WTC11 (cell line): ENCODE measurements at regions not wholly inside any gene's neighbourhood (a gene's known extent, or its start where the extent isn't known, plus 50 kb on each side); places are given as distances from the start of the nearest gene placed in this dataset.

Source experiments
- ATAC-seq: fragments of 200-7000 bp; cut with Tn5 transposase; 2 replicates; pipeline ENCODE4 v1.10.0; 2021; ENCODE audit warnings: mild to moderate bottlenecking, moderate library complexity
- CTCF ChIA-PET: fragments of 300-600 bp; sonication (Branson Sonifier 250); formaldehyde crosslinking; loops from one replicate; lab custom pipeline; 2021; ENCODE audit warnings: antibody characterized with exemption; lab: Charles Lee
- POLR2A ChIA-PET: fragments of 350-600 bp; sonication (Branson Sonifier 250); formaldehyde crosslinking; loops from one replicate; lab custom pipeline; 2021; ENCODE audit warnings: antibody characterized with exemption; lab: Charles Lee
- DNase-seq: peaks from one replicate; pipeline ENCODE4 v3.0.0; 2021; ENCODE audit warnings: low spot score
- H3K27ac Mint-ChIP-seq: 2 replicates; pipeline ENCODE4 v1.8.0; 2021; ENCODE audit warnings: mixed read lengths
- H3K27me3 Mint-ChIP-seq: 2 replicates; pipeline ENCODE4 v1.8.0; 2021; ENCODE audit warnings: low read depth, mild to moderate bottlenecking, moderate library complexity, mixed read lengths
- H3K36me3 Mint-ChIP-seq: 2 replicates; pipeline ENCODE4 v1.8.0; 2021; ENCODE audit warnings: mixed read lengths
- H3K4me1 Mint-ChIP-seq: 2 replicates; pipeline ENCODE4 v1.8.0; 2022; ENCODE audit warnings: mixed read lengths
- H3K4me3 Mint-ChIP-seq: 2 replicates; pipeline ENCODE4 v1.8.0; 2021; ENCODE audit warnings: mild to moderate bottlenecking, moderate library complexity, mixed read lengths
- H3K9me3 Mint-ChIP-seq: 2 replicates; pipeline ENCODE4 v1.8.0; 2021; ENCODE audit warnings: mixed read lengths
- ATF3 ChIP-seq: sonication (generic); formaldehyde crosslinking; conservative IDR thresholded peaks from 2 replicates; pipeline ENCODE4 v1.8.1; 2022; ENCODE audit warnings: mild to moderate bottlenecking, missing genetic modification reagents
- CDX4 ChIP-seq: fragments of 250-450 bp; sonication (Bioruptor Pico); IDR thresholded peaks from 2 replicates; pipeline ENCODE4 v1.9.0; 2021; ENCODE audit warnings: moderate library complexity, mild to moderate bottlenecking, inconsistent platforms, borderline replicate concordance
- CREM ChIP-seq: sonication (generic); formaldehyde crosslinking; IDR thresholded peaks from 2 replicates; pipeline ENCODE4 v1.8.1; 2022; ENCODE audit warnings: mild to moderate bottlenecking, missing genetic modification reagents, moderate library complexity
- CTCF ChIP-seq: fragments of 200-600 bp; IDR thresholded peaks from 2 replicates; pipeline ENCODE4 v1.8.0; 2022; ENCODE audit warnings: antibody characterized with exemption
- E2F1 ChIP-seq: sonication (generic); formaldehyde crosslinking; IDR thresholded peaks from 2 replicates; pipeline ENCODE4 v1.8.0; 2022; ENCODE audit warnings: mild to moderate bottlenecking, missing genetic modification reagents
- ELF4 ChIP-seq: sonication (generic); formaldehyde crosslinking; IDR thresholded peaks from 2 replicates; pipeline ENCODE4 v1.8.1; 2022; ENCODE audit warnings: low read depth, mild to moderate bottlenecking, moderate library complexity, missing genetic modification reagents
- EMX1 ChIP-seq: fragments of 250-450 bp; sonication (Bioruptor Pico); IDR thresholded peaks from 2 replicates; pipeline ENCODE4 v1.8.0; 2021; ENCODE audit warnings: mild to moderate bottlenecking
- FOXK1 ChIP-seq: sonication (generic); formaldehyde crosslinking; IDR thresholded peaks from 2 replicates; pipeline ENCODE4 v1.8.0; 2022; ENCODE audit warnings: mild to moderate bottlenecking, moderate library complexity, missing genetic modification reagents
- GABPB1 ChIP-seq: sonication (generic); formaldehyde crosslinking; IDR thresholded peaks from 2 replicates; pipeline ENCODE4 v1.8.1; 2023; ENCODE audit warnings: mild to moderate bottlenecking, missing genetic modification reagents
- GRHL2 ChIP-seq: fragments of 250-450 bp; sonication (Bioruptor Pico); IDR thresholded peaks from 2 replicates; pipeline ENCODE4 v1.8.0; 2022; ENCODE audit warnings: mild to moderate bottlenecking, moderate library complexity; ENCODE audit not compliant: insufficient replicate concordance, severe bottlenecking
- IRF1 ChIP-seq: sonication (generic); formaldehyde crosslinking; IDR thresholded peaks from 2 replicates; pipeline ENCODE4 v1.8.0; 2023; ENCODE audit warnings: missing genetic modification reagents
- KAT7 ChIP-seq: sonication (generic); formaldehyde crosslinking; IDR thresholded peaks from 2 replicates; pipeline ENCODE4 v1.8.1; 2023; ENCODE audit warnings: missing genetic modification reagents, mild to moderate bottlenecking, borderline replicate concordance
- NFATC4 ChIP-seq: fragments of 250-450 bp; sonication (Bioruptor Pico); IDR thresholded peaks from 2 replicates; pipeline ENCODE4 v1.9.0; 2021; ENCODE audit warnings: mild to moderate bottlenecking
- NR1H2 ChIP-seq: sonication (generic); formaldehyde crosslinking; IDR thresholded peaks from 2 replicates; pipeline ENCODE4 v1.9.0; 2021; ENCODE audit warnings: mild to moderate bottlenecking, moderate library complexity, missing genetic modification reagents
- NR2C2 ChIP-seq: sonication (generic); formaldehyde crosslinking; IDR thresholded peaks from 2 replicates; pipeline ENCODE4 v1.8.0; 2022; ENCODE audit warnings: mild to moderate bottlenecking, missing genetic modification reagents
- RELA ChIP-seq: sonication (generic); formaldehyde crosslinking; IDR thresholded peaks from 2 replicates; pipeline ENCODE4 v1.8.1; 2022; ENCODE audit warnings: missing genetic modification reagents, mild to moderate bottlenecking, borderline replicate concordance
- SMAD3 ChIP-seq: sonication (generic); formaldehyde crosslinking; IDR thresholded peaks from 2 replicates; pipeline ENCODE4 v1.8.0; 2022; ENCODE audit warnings: missing genetic modification reagents, mild to moderate bottlenecking, borderline replicate concordance
- SOX15 ChIP-seq: fragments of 250-450 bp; sonication (Bioruptor Pico); IDR thresholded peaks from 2 replicates; pipeline ENCODE4 v1.9.0; 2021; ENCODE audit warnings: mild to moderate bottlenecking
- TEAD1 ChIP-seq: sonication (generic); formaldehyde crosslinking; IDR thresholded peaks from 2 replicates; pipeline ENCODE4 v1.8.0; 2022; ENCODE audit warnings: mild to moderate bottlenecking, missing genetic modification reagents
- ZBTB43 ChIP-seq: sonication (generic); formaldehyde crosslinking; IDR thresholded peaks from 2 replicates; pipeline ENCODE4 v1.8.1; 2023; ENCODE audit warnings: mild to moderate bottlenecking, missing genetic modification reagents
- ZNF263 ChIP-seq: sonication (generic); formaldehyde crosslinking; IDR thresholded peaks from 2 replicates; pipeline ENCODE4 v1.8.1; 2022; ENCODE audit warnings: low read depth, mild to moderate bottlenecking, moderate library complexity, missing genetic modification reagents
- ZNF423 ChIP-seq: fragments of 250-450 bp; sonication (Bioruptor Pico); IDR thresholded peaks from 2 replicates; pipeline ENCODE4 v2.1.2; 2022; ENCODE audit warnings: mild to moderate bottlenecking, moderate library complexity

GRCh38 chr20:59512651-59513050 lies 91.7 kb upstream of the PHACTR3 start:
- ChIA-PET CTCF (no interaction called here), POLR2A (no interaction called here)
- Mint-ChIP-seq H3K4me1 (peaks cover 11% of the 10 kb centered on the region), H3K36me3 (no peaks in the 10 kb centered on the region), H3K27ac (no peak overlapping the region), H3K4me3 (no peak overlapping the region), H3K9me3 (no peaks in the 10 kb centered on the region), H3K27me3 (peaks cover 19% of the 10 kb centered on the region)
- ATAC-seq, result no peak
- TF ChIP-seq NR2C2 (CRISPR knock-in tag) (no peak), FOXK1 (CRISPR knock-in tag) (no peak), GRHL2 (CRISPR knock-in tag) (no peak), CREM (CRISPR knock-in tag) (no peak), ZBTB43 (no peak), GABPB1 (CRISPR knock-in tag) (no peak)
- no peak for DNase-seq

- ATAC-seq, result no peak
- no peak for DNase-seq
- Mint-ChIP-seq H3K36me3 (no peaks in the 10 kb centered on the region), H3K4me1 (peaks cover 11% of the 10 kb centered on the region), H3K9me3 (no peaks in the 10 kb centered on the region), H3K27me3 (peaks cover 23% of the 10 kb centered on the region), H3K4me3 (peak overlapping the region; percentile 63; the same call in 1 of the 2 replicates), H3K27ac (no peak overlapping the region)
- ChIA-PET CTCF (interaction anchor here (0.9 to 2.9 kb wide), 13 partner anchors 9 to 483 kb away, joined by 3 to 65 read pairs (median 4); partner anchors contain the start of gene ATP5F1E), POLR2A (interaction anchor here (1.2 kb wide), 1 partner anchor 482 kb away, joined by 3 read pairs; the partner anchor contains the start of gene ATP5F1E)
- TF ChIP-seq ZNF423 (CRISPR knock-in tag), result no peak
Measured at GRCh38 chr20:59514554-59514953, 89.8 kb upstream of the PHACTR3 start.

GRCh38 chr20:59515013-59515905 lies 89.1 kb upstream of the PHACTR3 start:
- Mint-ChIP-seq H3K9me3 (no peaks in the 10 kb centered on the region), H3K4me1 (peaks cover 11% of the 10 kb centered on the region), H3K4me3 (peak overlapping the region; percentile 63), H3K27ac (no peak overlapping the region), H3K27me3 (peaks cover 22% of the 10 kb centered on the region), H3K36me3 (no peaks in the 10 kb centered on the region)
- ATAC-seq, result peak; percentile 89
- ChIA-PET POLR2A (interaction anchor here (1.2 kb wide), 1 partner anchor 483 kb away, joined by 3 read pairs; the partner anchor contains the start of gene ATP5F1E), CTCF (interaction anchor here (0.7 to 2.9 kb wide), 15 partner anchors 8 to 483 kb away, joined by 3 to 65 read pairs (median 4); partner anchors contain the start of gene ATP5F1E)
- TF ChIP-seq ZNF263 (no peak), NFATC4 (CRISPR knock-in tag) (no peak), SOX15 (CRISPR knock-in tag) (no peak), CREM (CRISPR knock-in tag) (no peak), ZNF423 (CRISPR knock-in tag) (peak; percentile 8; the same call in 1 of the 2 replicates), SMAD3 (CRISPR knock-in tag) (no peak), ELF4 (CRISPR knock-in tag) (no peak), NR1H2 (CRISPR knock-in tag) (no peak), CTCF (peak; percentile 60)
- peak; percentile 91 for DNase-seq

GRCh38 chr20:59515906-59516209 lies 88.5 kb upstream of the PHACTR3 start:
- ChIA-PET POLR2A (no interaction called here), CTCF (interaction anchor here (1.1 to 2.9 kb wide), 6 partner anchors 10 to 477 kb away, joined by 4 to 65 read pairs (median 8); no protein-coding TSS in a partner anchor)
- Mint-ChIP-seq H3K27me3 (peaks cover 22% of the 10 kb centered on the region), H3K4me1 (peaks cover 11% of the 10 kb centered on the region), H3K36me3 (no peaks in the 10 kb centered on the region), H3K4me3 (no peak overlapping the region), H3K9me3 (no peaks in the 10 kb centered on the region), H3K27ac (no peak overlapping the region)
- no peak for DNase-seq
- no peak for ATAC-seq
- TF ChIP-seq E2F1 (CRISPR knock-in tag), result no peak
- TF ChIP-seq GRHL2 (CRISPR knock-in tag), result no peak
- TF ChIP-seq KAT7 (CRISPR knock-in tag), result no peak
- no peak for TF ChIP-seq EMX1 (CRISPR knock-in tag)
- TF ChIP-seq ELF4 (CRISPR knock-in tag), result no peak
- TF ChIP-seq CDX4 (CRISPR knock-in tag), result no peak
- TF ChIP-seq ATF3 (CRISPR knock-in tag), result no peak
- no peak for TF ChIP-seq IRF1 (CRISPR knock-in tag)
- no peak for TF ChIP-seq RELA (CRISPR knock-in tag)
- TF ChIP-seq TEAD1 (CRISPR knock-in tag), result no peak
